T-helper 1 cell (primary cell): ENCODE measurements at regions not wholly inside any gene's neighbourhood (a gene's known extent, or its start where the extent isn't known, plus 50 kb on each side); places are given as distances from the start of the nearest gene placed in this dataset.
"Not testable (repeated sequence)": the region's sequence is repeated elsewhere in the genome, so short reads cannot be mapped to it uniquely, and the experiment has no call there.

Source experiments
- DNase-seq, 5 donors: peaks; one replicate each; pipeline ENCODE4 v3.0.0-alpha.2; 2012 to 2020

DNA sequence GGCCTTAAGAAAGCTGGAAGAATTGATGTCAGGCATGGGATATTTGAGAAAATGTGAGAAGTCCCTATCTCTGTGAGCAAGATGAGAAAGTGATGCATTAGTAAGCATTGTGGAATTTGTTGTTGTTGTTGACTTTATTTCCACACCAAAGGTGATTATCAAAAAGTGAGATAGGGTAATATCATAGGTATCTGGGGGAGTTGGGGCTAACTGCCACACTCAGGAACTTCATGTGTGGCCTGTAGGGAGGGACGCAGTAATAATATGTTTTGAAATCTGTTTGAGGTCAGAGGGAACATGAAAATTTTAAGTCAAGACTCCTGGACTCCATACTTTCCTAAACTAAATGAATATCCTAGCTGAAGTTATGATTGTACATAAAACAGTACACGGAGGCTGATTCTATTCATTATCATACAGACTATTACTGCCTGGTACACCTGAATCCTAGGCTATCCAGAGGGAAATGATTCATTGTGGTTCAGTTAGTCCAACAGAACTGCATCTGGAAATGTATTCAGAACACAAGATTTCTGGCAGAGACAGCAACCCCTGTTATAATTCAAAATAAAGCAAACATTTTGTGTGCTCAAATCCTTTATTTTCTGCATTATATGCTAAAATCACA, 304.8 kb downstream of the CPS1 start:
- DNase-seq, result no peak

DNA sequence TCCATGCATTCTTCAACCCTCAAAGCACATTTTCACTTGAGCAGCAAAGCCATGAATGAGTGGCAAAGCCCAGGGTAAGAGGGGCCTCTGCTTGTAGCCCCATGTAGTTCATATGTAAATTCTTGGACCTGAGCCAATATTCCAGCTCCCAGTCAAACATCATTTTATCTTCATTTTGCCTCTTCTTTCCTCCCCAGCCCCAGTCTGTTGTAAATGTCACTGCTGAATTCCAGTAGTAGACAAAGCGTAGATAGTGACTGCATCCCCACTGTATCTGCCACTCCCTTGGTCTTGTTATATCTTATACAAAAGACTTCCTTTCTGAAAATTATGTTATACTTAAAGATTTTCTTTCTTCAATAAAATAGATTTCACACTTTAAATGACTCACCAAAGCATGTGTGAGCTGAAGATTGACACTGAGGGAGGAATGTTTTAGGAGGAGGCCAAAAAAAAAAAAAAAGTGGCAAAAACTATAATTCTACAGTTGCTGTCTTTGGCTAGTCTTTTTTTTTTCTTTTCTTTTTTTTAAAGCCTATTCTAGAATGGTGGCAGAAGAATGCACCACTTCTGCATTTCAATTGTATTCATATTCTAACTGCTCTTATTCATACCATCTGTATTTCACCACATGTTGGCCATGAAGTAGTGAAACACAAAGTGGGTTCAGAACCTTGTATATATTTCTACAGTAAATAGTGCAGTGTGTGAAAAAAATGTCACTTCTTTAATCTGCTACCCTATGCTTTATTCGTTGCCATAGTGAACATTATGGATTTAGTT, 306.1 kb downstream of the CPS1 start:
- DNase-seq, result no peak

DNA sequence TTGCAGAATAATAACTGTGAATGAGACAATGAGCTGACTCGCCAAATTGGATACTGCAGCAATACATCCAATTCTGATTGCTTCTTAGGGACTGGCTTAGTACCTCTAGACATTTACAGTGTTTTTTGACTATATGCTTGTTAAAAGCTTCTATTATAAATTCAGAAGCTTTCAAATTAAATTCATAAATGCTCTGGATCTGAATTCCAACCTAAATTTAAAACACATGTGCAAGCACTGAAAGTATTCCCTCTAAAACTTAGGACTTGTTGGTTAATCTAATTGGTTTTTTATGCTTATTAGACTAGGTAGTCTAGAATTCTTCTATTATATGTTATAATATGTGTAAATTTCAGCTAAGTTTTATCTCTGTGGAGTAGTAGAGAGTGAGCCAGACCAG, 306.9 kb downstream of the CPS1 start:
- no peak for DNase-seq

DNA sequence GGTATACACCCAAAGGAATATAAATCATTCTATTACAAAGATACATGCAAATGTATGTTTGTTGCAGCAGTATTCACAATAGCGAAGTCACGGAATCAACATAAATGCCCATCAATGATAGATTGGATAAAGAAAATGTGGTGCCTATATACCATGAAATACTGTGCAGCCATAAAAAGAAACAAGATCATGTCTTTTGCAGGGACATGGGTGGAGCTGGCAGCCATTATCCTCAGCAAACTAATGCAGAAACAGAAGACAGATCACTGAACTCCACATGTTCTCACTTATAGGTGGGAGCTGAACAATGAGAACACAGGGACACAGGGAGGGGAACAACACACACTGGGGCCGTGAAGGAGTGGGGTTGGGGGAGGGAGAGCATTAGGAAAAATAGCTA, 315.2 kb downstream of the CPS1 start:
- DNase-seq, result not testable (repeated sequence)

DNA sequence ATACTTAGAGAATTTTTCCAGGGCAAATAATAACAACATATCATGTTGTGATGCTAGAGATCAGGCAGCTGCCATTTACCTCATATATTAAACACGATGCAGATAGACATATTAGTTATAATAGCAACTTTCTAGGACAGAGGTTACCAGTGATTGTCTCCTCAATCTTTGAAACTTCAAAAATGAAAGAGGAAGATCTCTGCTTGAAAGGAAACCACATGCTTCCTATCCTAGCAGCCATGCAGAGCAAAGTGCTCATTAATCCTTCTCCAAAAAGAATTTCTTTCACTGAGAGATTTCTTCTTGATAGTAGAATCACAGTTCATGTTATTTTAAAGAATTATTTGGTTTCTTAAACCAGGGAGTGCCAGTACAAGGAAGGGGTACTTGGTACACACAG, 317.2 kb downstream of the CPS1 start:
- no peak for DNase-seq

DNA sequence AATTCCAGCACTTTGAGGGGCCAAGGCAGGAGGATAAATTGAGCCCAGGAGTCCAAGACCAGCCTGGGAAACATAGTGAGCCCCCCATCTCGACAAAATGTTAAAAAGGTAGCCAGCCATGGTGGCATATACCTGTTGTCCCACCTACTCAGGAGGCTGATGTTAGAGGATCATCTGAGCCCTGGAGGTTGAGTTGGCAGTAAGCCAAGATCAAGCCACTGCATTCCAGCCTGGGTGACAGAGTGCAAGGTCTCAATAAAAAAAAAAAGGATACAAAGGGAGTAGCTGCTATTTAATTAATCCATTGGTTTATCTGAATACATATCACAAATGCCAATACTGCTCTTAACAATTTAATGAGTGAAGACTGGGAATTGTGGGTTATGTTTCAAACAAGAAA, 327.8 kb downstream of the CPS1 start:
- DNase-seq, result no peak

DNA sequence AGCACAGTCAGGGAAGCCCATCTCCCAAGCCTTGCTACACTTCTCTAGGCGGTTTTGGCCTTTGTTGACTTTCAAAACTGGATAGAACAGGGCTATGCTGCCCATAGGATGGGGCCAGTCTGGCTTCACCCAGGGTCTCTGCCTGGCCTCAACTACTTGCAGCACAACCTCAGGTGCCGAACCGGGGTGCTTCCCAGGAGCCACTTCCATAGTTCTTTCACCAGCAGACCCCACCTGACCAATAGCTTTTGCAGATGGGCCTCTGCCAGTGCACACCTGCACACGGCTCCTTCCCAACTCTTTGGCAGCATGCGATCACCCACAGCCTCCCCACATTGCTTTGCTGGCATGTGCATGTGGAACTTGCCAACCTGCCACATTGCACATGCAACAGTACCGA, 331.6 kb downstream of the CPS1 start:
- no peak for DNase-seq

DNA sequence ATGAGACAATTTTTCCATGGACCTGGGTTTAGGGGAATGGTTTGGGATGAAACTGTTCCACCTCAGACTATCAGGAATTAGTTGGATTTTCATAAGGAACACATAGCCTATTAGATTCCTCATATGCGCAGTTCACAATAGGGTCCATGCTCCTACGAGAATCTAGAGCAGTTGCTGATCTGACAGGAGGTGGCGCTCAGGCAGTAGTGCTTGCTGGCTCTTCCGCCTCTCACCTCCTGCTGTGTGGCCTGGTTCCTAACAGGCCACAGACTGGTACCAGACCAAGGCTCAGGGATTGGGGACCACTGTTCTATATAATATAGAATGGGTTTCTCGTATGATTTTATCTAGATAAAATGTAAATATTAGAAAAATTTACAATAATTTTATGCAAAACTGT, 338.7 kb downstream of the CPS1 start:
- DNase-seq, result no peak

DNA sequence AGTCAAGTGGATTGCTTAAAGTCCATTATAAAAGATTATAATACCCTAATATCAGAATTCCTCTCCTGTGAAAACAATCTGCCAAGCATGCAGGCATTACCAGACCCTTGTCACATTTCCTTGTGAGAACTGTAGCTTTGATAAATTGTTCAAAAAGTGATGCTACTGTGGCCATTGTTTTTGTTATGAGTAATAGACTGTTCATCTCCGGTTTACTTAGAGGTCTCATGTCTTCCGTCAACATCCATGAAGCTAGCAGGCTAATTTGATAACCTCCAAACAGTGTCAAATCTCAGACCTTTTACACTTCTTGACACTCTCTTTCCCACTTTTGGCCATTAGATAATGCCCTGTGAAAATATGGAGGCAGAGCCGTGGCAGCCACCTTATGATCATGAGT, 342.7 kb downstream of the CPS1 start:
- no peak for DNase-seq

DNA sequence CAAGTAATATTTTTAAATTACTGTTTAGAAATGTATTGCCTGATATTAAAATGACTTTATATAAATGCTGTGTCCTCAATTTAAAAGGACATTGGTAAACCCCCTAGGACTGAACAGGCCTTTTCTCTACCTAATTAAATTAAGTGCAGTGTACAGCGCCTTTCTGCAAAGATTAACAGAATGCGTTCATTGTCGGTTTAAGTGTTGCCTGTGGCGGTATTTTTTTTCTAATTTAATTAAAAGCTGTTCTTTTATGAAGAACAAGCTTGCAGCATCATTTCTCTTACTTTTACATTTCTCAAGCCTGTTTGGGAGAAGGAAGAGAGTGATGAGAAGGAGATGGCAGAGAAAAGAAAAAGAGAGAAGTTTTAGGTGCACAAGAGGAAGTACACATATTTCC, 344.9 kb downstream of the CPS1 start:
- DNase-seq, result no peak

DNA sequence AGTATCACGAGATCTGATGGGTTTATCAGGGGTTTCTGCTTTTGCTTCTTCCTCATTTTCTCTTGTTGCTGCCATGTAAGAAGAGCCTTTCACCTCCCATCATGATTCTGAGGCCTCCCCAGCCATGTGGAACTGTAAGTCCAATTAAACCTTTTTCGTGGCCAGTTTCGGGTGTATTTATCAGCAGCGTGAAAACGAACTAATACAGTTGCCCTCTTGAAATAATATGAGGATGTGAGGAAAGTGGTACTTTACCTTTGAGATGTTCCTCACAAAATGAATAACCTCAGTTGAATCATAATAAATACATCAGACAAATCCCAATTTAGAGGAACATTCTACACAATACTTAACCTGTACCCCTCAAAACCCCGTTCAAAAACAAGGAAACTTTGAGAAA, 356.4 kb downstream of the CPS1 start:
- no peak for DNase-seq

DNA sequence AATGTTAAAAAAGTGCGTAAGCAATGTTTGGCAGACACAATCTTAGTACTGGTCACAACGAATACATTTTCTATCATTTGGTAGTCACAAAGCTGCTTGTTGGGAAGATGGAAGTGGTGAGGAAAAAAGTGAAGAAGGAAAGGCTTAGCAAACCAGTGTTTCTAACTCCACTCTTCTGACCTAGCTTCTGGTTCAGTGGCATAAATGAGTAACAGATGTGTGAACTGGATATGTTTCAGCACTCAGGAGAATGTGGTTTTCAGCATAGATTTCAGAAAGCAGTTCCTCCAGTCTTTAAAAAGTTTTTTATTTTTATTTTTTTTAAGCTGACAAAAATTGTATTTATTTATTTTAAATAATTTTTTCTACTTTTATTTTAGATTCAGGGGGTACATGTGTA, 357.1 kb downstream of the CPS1 start:
- DNase-seq, result no peak

DNA sequence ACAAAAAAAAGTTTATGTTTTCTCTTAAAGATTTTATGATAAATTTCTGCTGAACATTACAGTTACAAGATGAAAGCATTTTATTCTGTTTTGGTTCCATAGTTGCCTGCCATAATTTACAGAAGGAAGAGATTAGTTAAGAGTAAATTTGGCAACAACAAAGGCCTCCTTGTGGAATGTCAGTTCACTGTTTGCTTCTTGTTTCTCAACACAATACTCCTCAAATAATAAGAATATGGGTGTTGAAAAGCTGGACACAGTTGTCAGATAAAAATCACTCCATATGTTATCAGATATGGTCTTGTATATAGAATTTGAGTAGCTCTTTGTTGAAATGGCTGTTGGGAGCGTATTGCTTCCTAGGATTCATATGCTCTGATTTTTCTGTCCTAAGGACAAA, 359.5 kb downstream of the CPS1 start:
- no peak for DNase-seq

DNA sequence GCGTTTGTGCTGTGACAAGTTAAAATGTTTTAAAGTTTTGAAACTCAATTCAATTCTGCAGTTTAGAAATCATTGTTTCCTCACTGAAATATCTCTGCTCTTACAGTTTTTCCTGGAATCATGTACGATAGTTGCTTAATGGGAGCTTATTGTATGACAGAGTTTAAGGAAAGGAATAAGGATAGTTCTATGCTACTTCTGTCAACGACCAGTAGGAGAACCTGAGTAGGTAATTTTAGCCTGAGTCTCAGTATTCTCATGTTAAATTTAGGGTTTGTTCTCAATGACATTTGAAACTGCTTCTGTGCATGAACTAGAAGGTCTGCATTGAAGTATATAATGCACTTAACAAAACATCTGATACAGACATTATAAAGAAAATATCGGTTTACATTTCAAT, 361.1 kb downstream of the CPS1 start:
- DNase-seq, result no peak

DNA sequence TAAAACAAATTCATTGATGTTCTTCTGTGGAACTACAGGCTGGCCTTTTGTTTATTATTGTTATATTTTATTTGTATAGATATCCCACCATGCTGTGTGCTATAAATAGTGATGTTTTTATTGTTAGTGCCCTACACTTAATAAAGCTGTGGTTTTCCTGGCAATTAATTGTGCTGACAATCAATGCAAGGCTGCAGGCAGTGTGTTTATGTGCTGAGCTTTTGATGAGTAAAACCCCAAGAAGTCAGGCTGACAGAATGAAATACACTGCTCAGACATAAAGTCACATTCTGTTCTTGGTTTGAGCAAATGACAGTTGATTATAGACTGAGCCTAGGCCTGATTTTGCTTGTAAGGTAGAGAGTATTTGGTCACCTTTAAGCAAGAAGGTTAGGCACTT, 362.7 kb downstream of the CPS1 start:
- no peak for DNase-seq

DNA sequence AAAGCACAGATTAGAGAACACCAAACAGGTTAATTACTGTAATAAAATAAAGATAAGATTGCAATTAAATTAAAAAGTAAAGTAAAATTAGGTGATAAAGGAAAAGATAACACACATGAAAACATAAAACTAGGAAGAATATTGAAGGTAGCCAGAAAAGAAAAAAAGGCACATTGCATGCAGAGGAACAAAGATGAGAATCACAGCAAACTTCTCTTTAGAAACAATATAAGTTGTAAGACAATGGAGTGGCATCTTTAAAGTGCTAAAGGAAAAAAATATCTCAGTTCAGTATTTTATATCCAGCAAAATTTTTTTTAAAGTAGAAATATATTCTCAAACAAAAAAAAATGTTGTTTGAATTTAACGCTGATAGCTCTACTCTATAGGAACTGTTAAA, 366.0 kb downstream of the CPS1 start:
- DNase-seq, result no peak

DNA sequence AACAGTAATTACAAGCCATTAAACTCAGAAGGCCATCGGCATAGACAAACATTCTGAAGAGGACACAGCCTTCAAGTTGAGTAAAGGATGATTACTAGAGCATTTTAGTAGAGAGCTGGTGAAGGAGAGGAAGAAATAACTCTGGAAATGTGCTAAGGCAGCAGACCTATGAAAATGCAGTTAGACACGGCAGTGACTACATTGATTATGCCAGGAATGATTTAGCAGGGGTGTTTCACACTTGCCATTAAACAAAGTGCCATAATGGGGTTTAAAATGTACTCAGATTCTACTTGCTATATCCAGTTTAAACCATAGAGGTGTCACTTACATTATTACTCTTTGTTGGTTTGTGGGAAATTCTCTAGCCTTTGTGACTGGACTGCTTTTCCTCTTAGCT, 372.3 kb downstream of the CPS1 start:
- no peak for DNase-seq

DNA sequence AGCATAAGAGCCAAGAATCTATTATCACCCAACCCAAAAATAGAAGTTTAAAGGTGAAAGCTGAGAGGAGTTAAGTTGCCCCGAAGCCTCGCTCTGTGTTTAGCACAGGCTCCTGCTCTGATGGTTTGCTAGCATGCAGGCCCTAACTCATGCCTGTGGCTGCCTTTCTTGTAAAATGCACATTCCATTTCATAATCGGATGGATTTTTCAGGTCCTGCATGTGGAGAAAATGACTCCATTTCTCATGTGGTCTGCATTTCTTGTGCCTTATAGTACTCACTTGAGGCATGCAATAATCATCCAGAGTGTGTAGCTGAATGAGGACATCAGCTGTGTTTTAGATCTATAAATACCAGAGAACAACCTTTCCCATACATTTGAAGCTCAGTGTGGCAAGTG, 381.8 kb downstream of the CPS1 start:
- no peak for DNase-seq

DNA sequence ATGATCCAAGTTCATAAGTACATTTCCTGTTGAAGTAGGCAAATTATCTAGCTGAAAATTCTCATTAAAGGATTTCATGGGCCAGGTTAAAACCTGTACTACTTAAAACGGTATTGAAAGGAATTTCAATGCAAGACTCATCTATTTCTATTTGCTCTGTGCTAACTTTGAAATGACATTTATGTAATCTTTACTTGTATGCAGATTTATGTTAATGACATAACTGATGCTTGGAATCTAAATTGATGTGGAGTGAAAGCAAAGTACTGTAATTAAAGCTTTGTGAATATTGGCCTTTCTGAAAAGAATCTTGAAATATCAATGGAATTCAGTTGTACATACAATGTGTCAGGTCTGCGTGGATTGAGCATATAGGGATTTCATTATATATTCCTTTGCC, 390.0 kb downstream of the CPS1 start:
- no peak for DNase-seq

DNA sequence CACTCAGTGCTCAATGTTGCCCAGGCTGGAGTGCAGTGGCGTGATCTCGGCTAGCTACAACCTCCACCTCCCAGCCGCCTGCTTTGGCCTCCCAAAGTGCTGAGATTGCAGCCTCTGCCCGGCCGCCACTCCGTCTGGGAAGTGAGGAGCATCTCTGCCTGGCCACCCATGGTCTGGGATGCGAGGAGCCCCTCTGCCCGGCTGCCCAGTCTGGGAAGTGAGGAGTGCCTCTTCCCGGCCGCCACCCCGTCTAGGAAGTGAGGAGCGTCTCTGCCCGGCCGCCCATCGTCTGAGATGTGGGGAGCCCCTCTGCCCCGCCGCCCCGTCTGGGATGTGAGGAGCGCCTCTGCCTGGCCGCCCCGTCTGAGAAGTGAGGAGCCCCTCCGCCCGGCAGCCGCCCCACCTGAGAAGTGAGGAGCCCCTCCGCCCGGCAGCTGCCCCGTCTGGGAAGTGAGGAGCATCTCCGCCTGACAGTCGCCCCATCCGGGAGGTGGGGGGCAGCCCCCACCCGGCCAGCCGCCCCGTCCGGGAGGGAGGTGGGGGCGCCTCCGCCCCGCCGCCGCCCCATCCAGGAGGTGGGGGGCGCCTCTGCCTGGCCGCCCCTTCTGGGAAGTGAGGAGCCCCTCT, 394.1 kb downstream of the CPS1 start:
- DNase-seq, result not testable (repeated sequence)

DNA sequence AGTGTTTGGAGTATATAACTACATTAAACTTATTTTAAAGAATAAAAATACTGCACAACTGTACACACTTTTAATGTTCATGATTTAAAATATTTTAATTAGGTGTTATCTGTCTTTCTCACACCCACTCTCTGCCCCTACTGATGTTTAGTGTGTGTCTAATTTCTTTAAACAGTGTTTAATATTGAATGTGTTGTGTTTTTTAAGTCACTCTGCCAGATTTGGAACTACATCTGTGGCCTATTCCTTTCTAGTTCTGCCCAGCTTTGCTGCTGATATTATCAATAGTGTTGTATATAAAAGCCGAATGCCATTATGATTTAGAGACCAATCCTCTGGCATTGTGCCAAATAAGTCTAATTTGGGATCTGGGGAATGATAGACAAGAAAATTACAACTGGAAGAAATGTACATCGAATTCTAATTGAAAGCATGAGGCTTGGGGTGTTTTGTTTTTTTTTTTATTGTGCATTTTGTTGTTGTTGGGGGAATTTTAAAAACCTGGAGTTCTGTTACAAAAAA, 398.0 kb downstream of the CPS1 start:
- no peak for DNase-seq

DNA sequence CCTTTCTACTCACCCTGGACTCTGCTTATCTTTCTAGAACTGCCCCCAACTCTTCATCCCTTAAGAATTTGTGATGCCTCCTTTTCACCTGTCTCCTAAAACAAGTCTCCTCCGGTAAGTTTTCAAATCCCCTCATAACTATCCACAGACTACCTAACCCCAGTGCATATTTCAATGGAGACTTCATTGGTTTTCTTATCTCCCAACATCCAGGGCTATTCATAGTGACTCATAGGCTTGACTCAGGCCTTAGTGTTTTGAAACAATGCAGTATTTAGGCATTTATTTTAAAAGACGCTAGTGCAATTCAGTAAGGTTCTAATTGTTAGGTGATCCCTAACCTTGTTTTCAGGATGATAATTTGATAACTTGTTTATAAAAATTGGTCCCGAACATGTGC, 399.2 kb downstream of the CPS1 start:
- no peak for DNase-seq

DNA sequence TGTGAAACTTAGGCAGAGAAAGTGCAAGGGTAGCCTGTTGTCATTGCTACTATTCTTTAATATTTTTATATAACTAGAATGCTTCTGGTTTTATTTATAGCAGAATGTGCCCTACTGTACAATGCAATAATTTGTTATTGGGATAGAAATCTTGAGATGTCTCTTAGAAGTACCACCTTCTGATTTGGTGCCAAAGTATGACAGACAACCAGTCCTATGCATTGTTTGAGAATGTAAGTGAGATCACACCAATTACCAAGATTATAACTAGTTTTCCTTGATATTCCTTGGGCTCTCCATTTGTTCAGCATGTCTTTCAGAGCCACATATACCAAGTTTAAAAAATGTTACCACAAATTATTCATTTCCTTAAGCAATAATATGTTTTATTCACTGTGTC, 399.7 kb downstream of the CPS1 start:
- no peak for DNase-seq

DNA sequence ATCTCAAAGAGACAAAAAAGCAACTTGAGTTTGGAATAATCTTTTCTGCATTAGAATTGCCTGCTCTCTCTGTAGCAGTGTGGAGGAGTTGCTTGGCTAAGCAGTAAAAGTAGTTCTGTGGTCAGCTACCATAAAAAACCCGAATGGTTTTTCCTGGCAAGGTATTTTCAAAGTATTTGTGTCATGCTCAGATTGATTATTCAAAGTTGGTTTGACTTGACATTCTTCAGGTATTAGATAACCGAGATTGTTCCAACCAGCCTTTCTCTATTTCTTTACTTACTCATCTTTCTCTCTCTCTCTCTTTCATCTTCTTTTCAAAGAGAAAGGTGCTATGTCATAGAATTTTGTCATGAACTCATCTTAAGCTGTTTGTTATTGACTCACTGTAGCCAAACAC, 404.9 kb downstream of the CPS1 start:
- DNase-seq, result no peak
